T-helper 17 cell (primary cell): ENCODE measurements at regions not wholly inside any gene's neighbourhood (a gene's known extent, or its start where the extent isn't known, plus 50 kb on each side); places are given as distances from the start of the nearest gene placed in this dataset.
A peak's percentile ranks its signal among the peaks of the same experiment; 100 is the strongest.

Source experiments
- ATAC-seq: fragments of 150-1000 bp; cut with Tn5 transposase; 2 replicates; pipeline ENCODE4 v1.10.0; 2021; ENCODE audit warnings: mild to moderate bottlenecking, moderate library complexity
- DNase-seq, 3 donors: peaks; one replicate each; pipeline versions ENCODE4 v3.0.0 to v3.0.0-alpha.2; 2020 to 2021
- H3K9me3 ChIP-seq: one replicate; pipeline ENCODE4 v1.7.0; 2013; ENCODE audit warnings: low read length, mild to moderate bottlenecking; ENCODE audit not compliant: control insufficient read depth, poor library complexity, severe bottlenecking
- H3K27ac Mint-ChIP-seq: one replicate; pipeline ENCODE4 v1.8.0; 2022; ENCODE audit warnings: mild to moderate bottlenecking, moderate library complexity, mixed read lengths
- H3K27me3 Mint-ChIP-seq: one replicate; pipeline ENCODE4 v1.8.0; 2022; ENCODE audit warnings: mixed read lengths
- H3K36me3 Mint-ChIP-seq: one replicate; pipeline ENCODE4 v1.8.0; 2022; ENCODE audit warnings: low read depth, mixed read lengths
- H3K4me1 Mint-ChIP-seq: one replicate; pipeline ENCODE4 v1.8.0; 2022; ENCODE audit warnings: mild to moderate bottlenecking, mixed read lengths
- H3K4me3 Mint-ChIP-seq: one replicate; pipeline ENCODE4 v1.8.0; 2022; ENCODE audit warnings: mild to moderate bottlenecking, moderate library complexity, mixed read lengths

- no peak overlapping the region for H3K27ac Mint-ChIP-seq
- no peak overlapping the region for H3K4me3 Mint-ChIP-seq
- H3K36me3 Mint-ChIP-seq = no peaks in the 10 kb centered on the region
- no peaks in the 10 kb centered on the region for H3K9me3 ChIP-seq
- no peak for ATAC-seq
- H3K27me3 Mint-ChIP-seq = no peaks in the 10 kb centered on the region
- H3K4me1 Mint-ChIP-seq = peaks cover 3% of the 10 kb centered on the region
- no peak for DNase-seq
Measured at GRCh38 chrY:13082748-13083147, 178.1 kb downstream of the DDX3Y start.

- H3K36me3 Mint-ChIP-seq = no peaks in the 10 kb centered on the region
- H3K4me1 Mint-ChIP-seq = peaks cover 2% of the 10 kb centered on the region
- no peaks in the 10 kb centered on the region for H3K9me3 ChIP-seq
- DNase-seq (no peak), ATAC-seq (no peak)
- H3K4me3 Mint-ChIP-seq = no peak overlapping the region
- H3K27me3 Mint-ChIP-seq = no peaks in the 10 kb centered on the region
- H3K27ac Mint-ChIP-seq = no peak overlapping the region
Measured at GRCh38 chrY:13091575-13091974, 186.9 kb downstream of the DDX3Y start.

- H3K9me3 ChIP-seq = no peaks in the 10 kb centered on the region
- Mint-ChIP-seq H3K4me1 (peaks cover 2% of the 10 kb centered on the region), H3K36me3 (no peaks in the 10 kb centered on the region), H3K4me3 (no peak overlapping the region), H3K27me3 (no peaks in the 10 kb centered on the region), H3K27ac (no peak overlapping the region)
- DNase-seq (no peak), ATAC-seq (no peak)
Measured at GRCh38 chrY:13092986-13093385, 188.3 kb downstream of the DDX3Y start.

- Mint-ChIP-seq H3K4me3 (no peak overlapping the region), H3K27ac (no peak overlapping the region), H3K36me3 (no peaks in the 10 kb centered on the region), H3K4me1 (peaks cover 2% of the 10 kb centered on the region), H3K27me3 (no peaks in the 10 kb centered on the region)
- ATAC-seq (no peak), DNase-seq (no peak)
- no peaks in the 10 kb centered on the region for H3K9me3 ChIP-seq
Measured at GRCh38 chrY:13093461-13093860, 188.8 kb downstream of the DDX3Y start.

GRCh38 chrY:13094411-13094810 lies 189.7 kb downstream of the DDX3Y start:
- ATAC-seq = peak; percentile 60

GRCh38 chrY:13094904-13095600 lies 190.4 kb downstream of the DDX3Y start:
- H3K27me3 Mint-ChIP-seq = peaks cover 5% of the 10 kb centered on the region
- H3K4me1 Mint-ChIP-seq = peaks cover 2% of the 10 kb centered on the region
- H3K9me3 ChIP-seq = no peaks in the 10 kb centered on the region
- H3K36me3 Mint-ChIP-seq = no peaks in the 10 kb centered on the region
- no peak overlapping the region for H3K4me3 Mint-ChIP-seq
- no peak for ATAC-seq
- H3K27ac Mint-ChIP-seq = no peak overlapping the region
- DNase-seq = no peak

More at GRCh38 chrY:13094411-13094810, 189.7 kb downstream of the DDX3Y start:
- no peak for DNase-seq
- H3K36me3 Mint-ChIP-seq = no peaks in the 10 kb centered on the region
- H3K9me3 ChIP-seq = no peaks in the 10 kb centered on the region
- H3K4me3 Mint-ChIP-seq = no peak overlapping the region
- peaks cover 2% of the 10 kb centered on the region for H3K4me1 Mint-ChIP-seq
- H3K27me3 Mint-ChIP-seq = peaks cover 4% of the 10 kb centered on the region
- H3K27ac Mint-ChIP-seq = no peak overlapping the region

GRCh38 chrY:13126881-13127456 lies 222.3 kb downstream of the DDX3Y start:
- ATAC-seq (no peak), DNase-seq (no peak)
- Mint-ChIP-seq H3K27me3 (no peaks in the 10 kb centered on the region), H3K4me3 (no peak overlapping the region), H3K4me1 (peaks cover 2% of the 10 kb centered on the region), H3K36me3 (no peaks in the 10 kb centered on the region), H3K27ac (no peak overlapping the region)
- no peaks in the 10 kb centered on the region for H3K9me3 ChIP-seq

- ATAC-seq = no peak
- Mint-ChIP-seq H3K4me1 (peaks cover 2% of the 10 kb centered on the region), H3K27ac (no peak overlapping the region), H3K36me3 (no peaks in the 10 kb centered on the region), H3K27me3 (no peaks in the 10 kb centered on the region), H3K4me3 (no peak overlapping the region)
- no peaks in the 10 kb centered on the region for H3K9me3 ChIP-seq
- no peak for DNase-seq
Measured at GRCh38 chrY:13127476-13127875, 222.8 kb downstream of the DDX3Y start.

- no peaks in the 10 kb centered on the region for H3K9me3 ChIP-seq
- peaks cover 6% of the 10 kb centered on the region for H3K4me1 Mint-ChIP-seq
- DNase-seq = no peak
Measured at GRCh38 chrY:13149148-13149547, 244.5 kb downstream of the DDX3Y start.

GRCh38 chrY:13167698-13168097 lies 263.0 kb downstream of the DDX3Y start:
- Mint-ChIP-seq H3K36me3 (no peaks in the 10 kb centered on the region), H3K27ac (no peak overlapping the region), H3K4me3 (no peak overlapping the region), H3K27me3 (no peaks in the 10 kb centered on the region), H3K4me1 (no peaks in the 10 kb centered on the region)
- DNase-seq (no peak), ATAC-seq (no peak)
- H3K9me3 ChIP-seq = no peaks in the 10 kb centered on the region

More at GRCh38 chrY:13149148-13149547, 244.5 kb downstream of the DDX3Y start:
- H3K27ac Mint-ChIP-seq = peak overlapping the region; percentile 79
- H3K36me3 Mint-ChIP-seq = no peaks in the 10 kb centered on the region
- H3K4me3 Mint-ChIP-seq = peak overlapping the region; percentile 81
- no peaks in the 10 kb centered on the region for H3K27me3 Mint-ChIP-seq
- ATAC-seq = no peak

GRCh38 chrY:13168257-13168656 lies 263.6 kb downstream of the DDX3Y start:
- DNase-seq (no peak), ATAC-seq (no peak)
- Mint-ChIP-seq H3K27me3 (no peaks in the 10 kb centered on the region), H3K4me1 (no peaks in the 10 kb centered on the region), H3K4me3 (no peak overlapping the region), H3K27ac (no peak overlapping the region), H3K36me3 (no peaks in the 10 kb centered on the region)
- H3K9me3 ChIP-seq = no peaks in the 10 kb centered on the region
